H1 (cell line): ENCODE measurements at regions not wholly inside any gene's neighbourhood (a gene's known extent, or its start where the extent isn't known, plus 50 kb on each side); places are given as distances from the start of the nearest gene placed in this dataset.

Source experiments
- CTCF ChIA-PET: fragments of 300-600 bp; sonication (Branson Sonifier 250); formaldehyde crosslinking; loops from one replicate; lab custom pipeline; 2021; ENCODE audit not compliant: partially characterized antibody; lab: Charles Lee
- POLR2A ChIA-PET: fragments of 300-600 bp; sonication (Branson Sonifier 250); formaldehyde crosslinking; loops from one replicate; lab custom pipeline; 2021; ENCODE audit warnings: inconsistent platforms; ENCODE audit not compliant: partially characterized antibody; lab: Charles Lee
- DNase-seq, 2 experiments: peaks; one replicate each; pipeline versions ENCODE4 v3.0.0 to v3.0.0-alpha.2; 2010 to 2022; ENCODE audit warnings: low spot score in 2 of 2, low read depth in 1 of 2, mixed read lengths in 1 of 2
- FAIRE-seq: peaks from 2 replicates; lab custom pipeline; 2011; peaks lifted over from hg19 to GRCh38; lab: Jason Lieb, UNC
- H2AFZ ChIP-seq: 2 replicates; pipeline ENCODE4 v1.8.1; 2012; ENCODE audit warnings: low read length, inconsistent platforms
- H2AK5ac ChIP-seq: 2 replicates; pipeline ENCODE4 v1.6.1; 2013; ENCODE audit warnings: low read depth, low read length
- H2BK120ac ChIP-seq: replicated peaks from 2 replicates; pipeline ENCODE3; 2013; ENCODE audit warnings: low read depth, low read length, inconsistent platforms
- H2BK12ac ChIP-seq: 2 replicates; pipeline ENCODE4 v1.6.1; 2013; ENCODE audit warnings: low read depth, low read length
- H2BK15ac ChIP-seq: 2 replicates; pipeline ENCODE4 v1.6.1; 2013; ENCODE audit warnings: low read length
- H2BK20ac ChIP-seq: 2 replicates; pipeline ENCODE4 v1.6.1; 2013; ENCODE audit warnings: low read length
- H2BK5ac ChIP-seq: 2 replicates; pipeline ENCODE4 v1.6.1; 2013; ENCODE audit warnings: low read depth, low read length
- H3K14ac ChIP-seq: 2 replicates; pipeline ENCODE4 v1.6.1; 2013; ENCODE audit warnings: inconsistent platforms; ENCODE audit not compliant: insufficient read length
- H3K18ac ChIP-seq: 2 replicates; pipeline ENCODE4 v1.6.1; 2013; ENCODE audit warnings: low read length; ENCODE audit errors: extremely low read depth
- H3K23ac ChIP-seq: 2 replicates; pipeline ENCODE4 v1.6.1; 2013; ENCODE audit warnings: inconsistent platforms; ENCODE audit not compliant: insufficient read length
- H3K23me2 ChIP-seq: 2 replicates; pipeline ENCODE4 v1.6.1; 2013; ENCODE audit warnings: low read depth, low read length
- H3K27ac ChIP-seq: 2 replicates; pipeline ENCODE4 v1.6.1; 2011; ENCODE audit warnings: low read depth, low read length, inconsistent platforms
- H3K27me3 ChIP-seq, 4 experiments: replicated peaks in 1 of 4; 1 replicate in 1 of 4; 2 replicates in 3 of 4; pipeline versions ENCODE4 v1.6.1 to v1.8.1; 2011 to 2013; ENCODE audit warnings: low read length in 3 of 4, mild to moderate bottlenecking in 3 of 4, inconsistent platforms in 2 of 4, mixed read lengths in 2 of 4, moderate library complexity in 1 of 4; ENCODE audit not compliant: control insufficient read depth in 3 of 4, insufficient read depth in 3 of 4; ENCODE audit errors: extremely low read depth in 1 of 4
- H3K36me3 ChIP-seq, 4 experiments: 2 replicates each; pipeline versions ENCODE4 v1.6.1 to v1.8.1; 2011 to 2013; ENCODE audit warnings: mild to moderate bottlenecking in 4 of 4, low read length in 3 of 4, moderate library complexity in 2 of 4, control low read depth in 1 of 4, inconsistent platforms in 1 of 4; ENCODE audit not compliant: insufficient read depth in 4 of 4, control insufficient read depth in 2 of 4
- H3K4ac ChIP-seq: replicated peaks from 2 replicates; pipeline ENCODE3; 2013; ENCODE audit warnings: low read length, low read depth, mixed read lengths, inconsistent platforms; ENCODE audit not compliant: insufficient read length
- H3K4me1 ChIP-seq, 4 experiments: replicated peaks in 1 of 4; 1 replicate in 1 of 4; 2 replicates in 3 of 4; pipeline versions ENCODE4 v1.6.1 to v1.8.1; 2011 to 2013; ENCODE audit warnings: low read length in 3 of 4, inconsistent platforms in 2 of 4, mixed read lengths in 1 of 4; ENCODE audit not compliant: insufficient read depth in 4 of 4, control insufficient read depth in 3 of 4
- H3K4me2 ChIP-seq, 2 experiments: 2 replicates each; pipeline versions ENCODE4 v1.6.1 to v1.8.1; 2011 to 2013; ENCODE audit warnings: low read depth in 2 of 2, low read length in 2 of 2, control low read depth in 1 of 2, inconsistent platforms in 1 of 2, mild to moderate bottlenecking in 1 of 2; ENCODE audit not compliant: insufficient read depth in 1 of 2
- H3K4me3 ChIP-seq, 4 experiments: fragments of 200-600, 300-600 bp in 1 of 4; sonication (generic), shearing (Covaris generic), sonication (Bioruptor Twin) in 1 of 4; 2 replicates each; pipeline versions ENCODE4 v1.5.1 to v1.8.1; 2011 to 2016; ENCODE audit warnings: low read length in 4 of 4, low read depth in 3 of 4, control low read depth in 2 of 4, inconsistent platforms in 2 of 4, mild to moderate bottlenecking in 2 of 4, mixed read lengths in 1 of 4, moderate library complexity in 1 of 4; ENCODE audit not compliant: insufficient read depth in 2 of 4; ENCODE audit errors: extremely low read depth in 1 of 4
- H3K56ac ChIP-seq: replicated peaks from 2 replicates; pipeline ENCODE3; 2013; ENCODE audit warnings: low read depth, mild to moderate bottlenecking, mixed read lengths, low read length, inconsistent platforms; ENCODE audit not compliant: insufficient read length
- H3K79me1 ChIP-seq: 2 replicates; pipeline ENCODE4 v1.6.1; 2013; ENCODE audit warnings: low read depth, low read length, control low read depth
- H3K79me2 ChIP-seq, 2 experiments: 2 replicates each; pipeline versions ENCODE4 v1.6.1 to v1.8.1; 2012 to 2013; ENCODE audit warnings: low read length in 2 of 2, mild to moderate bottlenecking in 2 of 2, inconsistent platforms in 1 of 2; ENCODE audit not compliant: insufficient read depth in 2 of 2, control insufficient read depth in 1 of 2
- H3K9ac ChIP-seq, 4 experiments: replicated peaks in 1 of 4; 1 replicate in 1 of 4; 2 replicates in 3 of 4; pipeline versions ENCODE4 v1.6.1 to v1.8.1; 2011 to 2013; ENCODE audit warnings: low read depth in 3 of 4, low read length in 3 of 4, control low read depth in 2 of 4, mild to moderate bottlenecking in 2 of 4, moderate library complexity in 2 of 4, inconsistent platforms in 1 of 4; ENCODE audit errors: extremely low read depth in 1 of 4
- H3K9me3 ChIP-seq, 2 experiments: 2 replicates each; pipeline versions ENCODE4 v1.6.1 to v1.8.1; 2012 to 2013; ENCODE audit warnings: mild to moderate bottlenecking in 2 of 2, moderate library complexity in 2 of 2, control low read depth in 1 of 2, inconsistent platforms in 1 of 2, low read depth in 1 of 2, low read length in 1 of 2, mixed read lengths in 1 of 2; ENCODE audit not compliant: insufficient read depth in 2 of 2
- H4K20me1 ChIP-seq, 2 experiments: replicated peaks in 1 of 2; 2 replicates each; pipeline versions ENCODE3 to v1.8.1; 2011 to 2013; ENCODE audit warnings: inconsistent platforms in 2 of 2, low read length in 2 of 2, mild to moderate bottlenecking in 1 of 2; ENCODE audit not compliant: insufficient read depth in 2 of 2, control insufficient read depth in 1 of 2
- H4K5ac ChIP-seq: 2 replicates; pipeline ENCODE4 v1.6.1; 2013; ENCODE audit warnings: low read length, low read depth, mixed read lengths, inconsistent platforms; ENCODE audit not compliant: insufficient read length
- H4K8ac ChIP-seq: 2 replicates; pipeline ENCODE4 v1.8.0; 2013; ENCODE audit warnings: mild to moderate bottlenecking, moderate library complexity, low read length, inconsistent platforms; ENCODE audit not compliant: insufficient read depth; ENCODE audit errors: extremely low read depth
- H4K91ac ChIP-seq: replicated peaks from 2 replicates; pipeline ENCODE3; 2013; ENCODE audit warnings: low read length, mixed read lengths, inconsistent platforms; ENCODE audit not compliant: insufficient read length
- CHD1 ChIP-seq: IDR thresholded peaks from 2 replicates; pipeline ENCODE4 v1.6.1; 2012; ENCODE audit warnings: low read depth, low read length, improper control_type of control experiment
- CTBP2 ChIP-seq: IDR thresholded peaks from 2 replicates; pipeline ENCODE4 v1.7.0; 2011; ENCODE audit warnings: borderline replicate concordance, mild to moderate bottlenecking, moderate library complexity, mixed read lengths, low read length; ENCODE audit not compliant: insufficient read depth, insufficient read length
- JUND ChIP-seq: IDR thresholded peaks from 2 replicates; pipeline ENCODE4 v1.6.1; 2011; ENCODE audit warnings: mild to moderate bottlenecking, improper control_type of control experiment, low read length
- NANOG ChIP-seq: IDR thresholded peaks from 2 replicates; pipeline ENCODE4 v1.6.1; 2011; ENCODE audit warnings: low read length, low read depth, mild to moderate bottlenecking, inconsistent platforms; ENCODE audit not compliant: insufficient read depth, poor library complexity, severe bottlenecking
- RBBP5 ChIP-seq: IDR thresholded peaks from 2 replicates; pipeline ENCODE4 v1.7.1; 2012; ENCODE audit warnings: low read depth, mild to moderate bottlenecking, inconsistent platforms, low read length, moderate library complexity, borderline replicate concordance
- RXRA ChIP-seq: IDR thresholded peaks from 2 replicates; pipeline ENCODE4 v1.6.1; 2011; ENCODE audit warnings: low read depth, mild to moderate bottlenecking, low read length, moderate library complexity; ENCODE audit not compliant: insufficient read depth
- SRF ChIP-seq: IDR thresholded peaks from 2 replicates; pipeline ENCODE4 v1.6.1; 2011; ENCODE audit warnings: mild to moderate bottlenecking, low read depth, low read length, moderate library complexity
- ZNF274 ChIP-seq: IDR thresholded peaks from 2 replicates; pipeline ENCODE4 v1.7.0; 2012; ENCODE audit warnings: low read length, borderline replicate concordance; ENCODE audit errors: extremely low read depth
- WGBS, 2 experiments: shearing (Covaris generic) in 1 of 2; methylation state at CpG; one replicate each; pipeline versions ENCODE4 v1.1.6 to v1.1.7; 2013 to 2015; ENCODE audit warnings: low lambda C conversion rate in 2 of 2, mixed read lengths in 2 of 2, inconsistent platforms in 1 of 2, low coverage in 1 of 2, missing lambda C conversion rate in 1 of 2; ENCODE audit not compliant: insufficient replicate concordance in 2 of 2, insufficient coverage in 1 of 2, insufficient read length in 1 of 2; ENCODE audit errors: extremely low coverage in 1 of 2, missing lambda C conversion rate in 1 of 2; 5-methylcytosine and 5-hydroxymethylcytosine counted together
- TF ChIP-seq, protein P1 (sequence below), 3 experiments: IDR thresholded peaks; 1 replicate in 2 of 3; 2 replicates in 1 of 3; pipeline versions ENCODE4 v1.5.1 to v1.6.1; 2011; ENCODE audit warnings: low read length in 3 of 3, mild to moderate bottlenecking in 3 of 3, inconsistent platforms in 2 of 3, low read depth in 1 of 3, moderate library complexity in 1 of 3; ENCODE audit not compliant: insufficient read depth in 1 of 3; ENCODE audit errors: control extremely low read depth in 1 of 3

DNA sequence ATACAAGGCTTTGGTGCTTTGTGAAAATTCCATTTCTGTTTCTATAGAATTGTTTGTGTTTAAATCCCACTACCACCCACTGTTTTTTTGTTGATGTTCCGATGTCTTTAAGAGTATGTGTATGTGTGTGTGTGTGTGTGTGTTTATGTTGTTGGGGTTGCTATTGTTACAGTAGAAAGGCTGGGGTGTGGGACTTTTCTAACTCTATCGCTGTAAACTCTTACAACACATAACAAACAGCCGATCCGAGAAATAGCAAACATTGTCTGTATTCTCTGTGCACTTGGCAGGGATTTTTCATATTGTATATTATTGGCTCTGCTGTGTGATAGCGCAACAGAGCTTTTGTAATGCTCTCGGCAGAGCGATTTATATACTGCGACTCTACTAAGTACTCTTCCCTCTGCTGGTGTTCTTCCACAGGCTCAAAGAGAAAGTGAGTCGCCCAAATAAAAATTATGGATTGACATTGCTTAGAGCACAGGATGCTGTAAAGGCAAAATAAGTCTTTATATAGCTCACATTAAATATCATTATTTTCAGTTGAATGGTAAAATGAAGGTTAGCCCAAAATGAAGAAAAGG, 492.2 kb upstream of the ARRDC3 start:
- H4K5ac ChIP-seq = no peak overlapping the region
- no peak overlapping the region for H3K27ac ChIP-seq
- H3K23me2 ChIP-seq = no peaks in the 10 kb centered on the region
- CTCF ChIA-PET = no interaction called here
- H3K4me2 ChIP-seq = no peak overlapping the region
- POLR2A ChIA-PET = no interaction called here
- no peak overlapping the region for H4K8ac ChIP-seq
- WGBS, 2 experiments = 84% methylated on average over 9 of the region's 9 CpGs; no CpG with 5 or more reads in 1 of the 2 experiments
- no peak overlapping the region for H2BK15ac ChIP-seq
- H2BK12ac ChIP-seq = no peak overlapping the region
- no peaks in the 10 kb centered on the region for H3K27me3 ChIP-seq
- no peak overlapping the region for H3K56ac ChIP-seq
- H3K79me2 ChIP-seq = no peaks in the 10 kb centered on the region
- no peak overlapping the region for H3K14ac ChIP-seq
- H2BK20ac ChIP-seq = no peak overlapping the region
- no peaks in the 10 kb centered on the region for H4K20me1 ChIP-seq
- H2AK5ac ChIP-seq = no peak overlapping the region
- H3K23ac ChIP-seq = no peak overlapping the region
- no peak for DNase-seq
- FAIRE-seq = no peak
- no peak overlapping the region for H2AFZ ChIP-seq
- no peaks in the 10 kb centered on the region for H3K36me3 ChIP-seq
- no peak overlapping the region for H3K9ac ChIP-seq
- no peak overlapping the region for H2BK5ac ChIP-seq
- H3K4me1 ChIP-seq = peaks cover 0 to 4% (median 2%) of the 10 kb centered on the region in 4 experiments; a peak in 2 of 7 replicates
- no peaks in the 10 kb centered on the region for H3K79me1 ChIP-seq
- no peaks in the 10 kb centered on the region; a peak in 1 of 4 replicates for H3K9me3 ChIP-seq
- no peak for TF ChIP-seq CTBP2
- TF ChIP-seq, protein P1, sequence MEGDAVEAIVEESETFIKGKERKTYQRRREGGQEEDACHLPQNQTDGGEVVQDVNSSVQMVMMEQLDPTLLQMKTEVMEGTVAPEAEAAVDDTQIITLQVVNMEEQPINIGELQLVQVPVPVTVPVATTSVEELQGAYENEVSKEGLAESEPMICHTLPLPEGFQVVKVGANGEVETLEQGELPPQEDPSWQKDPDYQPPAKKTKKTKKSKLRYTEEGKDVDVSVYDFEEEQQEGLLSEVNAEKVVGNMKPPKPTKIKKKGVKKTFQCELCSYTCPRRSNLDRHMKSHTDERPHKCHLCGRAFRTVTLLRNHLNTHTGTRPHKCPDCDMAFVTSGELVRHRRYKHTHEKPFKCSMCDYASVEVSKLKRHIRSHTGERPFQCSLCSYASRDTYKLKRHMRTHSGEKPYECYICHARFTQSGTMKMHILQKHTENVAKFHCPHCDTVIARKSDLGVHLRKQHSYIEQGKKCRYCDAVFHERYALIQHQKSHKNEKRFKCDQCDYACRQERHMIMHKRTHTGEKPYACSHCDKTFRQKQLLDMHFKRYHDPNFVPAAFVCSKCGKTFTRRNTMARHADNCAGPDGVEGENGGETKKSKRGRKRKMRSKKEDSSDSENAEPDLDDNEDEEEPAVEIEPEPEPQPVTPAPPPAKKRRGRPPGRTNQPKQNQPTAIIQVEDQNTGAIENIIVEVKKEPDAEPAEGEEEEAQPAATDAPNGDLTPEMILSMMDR (IDR thresholded peaks at IDR 0.05; ENCODE audit: control extremely low read depth in 1 of 3, insufficient read depth in 1 of 3, low read depth in 1 of 3, low read length in 3 of 3) = no peak
- no peak for TF ChIP-seq NANOG
- TF ChIP-seq CHD1 = no peak
- no peak for TF ChIP-seq SRF
- no peak for TF ChIP-seq JUND
- no peak for TF ChIP-seq RXRA
- TF ChIP-seq RBBP5 = no peak
- TF ChIP-seq ZNF274 = no peak
- TF ChIP-seq, all 59 proteins: peak for 0
- no peak overlapping the region for H4K91ac ChIP-seq
- H3K18ac ChIP-seq = no peak overlapping the region
- H2BK120ac ChIP-seq = no peak overlapping the region
- no peak overlapping the region for H3K4me3 ChIP-seq
- no peak overlapping the region for H3K4ac ChIP-seq
